SU-DHL-6 (cell line): ENCODE measurements at regions not wholly inside any gene's neighbourhood (a gene's known extent, or its start where the extent isn't known, plus 50 kb on each side); places are given as distances from the start of the nearest gene placed in this dataset.

ENCODE experiments used
- H2AFZ ChIP-seq: fragments of 200-600 bp; sonication (generic); 2 replicates; pipeline ENCODE4 v1.6.1; 2014; ENCODE audit warnings: low read depth, mild to moderate bottlenecking, moderate library complexity, mixed read lengths, antibody characterized with exemption, low read length; ENCODE audit not compliant: severe bottlenecking
- H3F3A ChIP-seq: fragments of 200-600 bp; shearing (Covaris generic); 2 replicates; pipeline ENCODE4 v1.6.0; 2016; ENCODE audit warnings: antibody characterized with exemption, mild to moderate bottlenecking; ENCODE audit not compliant: insufficient read depth
- H3K27ac ChIP-seq: fragments of 200-600 bp; sonication (generic); 2 replicates; pipeline ENCODE4 v1.5.1; 2016; ENCODE audit warnings: low read depth, mild to moderate bottlenecking, low read length, moderate library complexity, mixed read lengths
- H3K27me3 ChIP-seq: fragments of 200-600 bp; sonication (generic), shearing (Covaris generic); 2 replicates; pipeline ENCODE4 v1.6.0; 2014; ENCODE audit warnings: mild to moderate bottlenecking, low read length
- H3K36me3 ChIP-seq: fragments of 200-600 bp; sonication (generic); 2 replicates; pipeline ENCODE4 v1.6.1; 2014; ENCODE audit warnings: mild to moderate bottlenecking, low read length, mixed read lengths
- H3K4me2 ChIP-seq: fragments of 300-600, 200-600 bp; shearing (Covaris generic), sonication (generic); 2 replicates; pipeline ENCODE4 v1.6.0; 2014; ENCODE audit warnings: low read length, low read depth, mild to moderate bottlenecking; ENCODE audit not compliant: poor library complexity, severe bottlenecking
- H3K4me3 ChIP-seq: fragments of 200-600 bp; sonication (generic); 2 replicates; pipeline ENCODE4 v1.5.1; 2014; ENCODE audit warnings: antibody characterized with exemption, low read length, mild to moderate bottlenecking, mixed read lengths; ENCODE audit not compliant: insufficient read depth, poor library complexity, severe bottlenecking
- H3K79me2 ChIP-seq: fragments of 200-600 bp; sonication (generic); 2 replicates; pipeline ENCODE4 v1.6.1; 2014; ENCODE audit warnings: mild to moderate bottlenecking, low read length, moderate library complexity; ENCODE audit not compliant: insufficient read depth
- H3K9ac ChIP-seq: fragments of 200-600 bp; sonication (generic); 2 replicates; pipeline ENCODE4 v1.7.0; 2014; ENCODE audit warnings: mild to moderate bottlenecking, low read length
- H3K9me2 ChIP-seq: fragments of 200-600 bp; sonication (generic); replicated peaks from 2 replicates; pipeline ENCODE4 v1.6.1; 2014; ENCODE audit warnings: low read length; ENCODE audit not compliant: insufficient read depth
- H3K9me3 ChIP-seq: fragments of 200-600 bp; sonication (generic); 2 replicates; pipeline ENCODE4 v1.6.1; 2014; ENCODE audit warnings: low read length, mixed read lengths; ENCODE audit not compliant: insufficient read depth
- H4K20me1 ChIP-seq: fragments of 200-600 bp; sonication (generic); 2 replicates; pipeline ENCODE4 v1.6.1; 2014; ENCODE audit warnings: low read depth, mild to moderate bottlenecking, antibody characterized with exemption, low read length, moderate library complexity, mixed read lengths
- EZH2phosphoT487 ChIP-seq: fragments of 200-600 bp; sonication (generic), shearing (Covaris generic); conservative IDR thresholded peaks from 2 replicates; pipeline ENCODE4 v1.6.1; 2018; ENCODE audit warnings: mild to moderate bottlenecking, antibody characterized with exemption, low read length, moderate library complexity, mixed read lengths
- TF ChIP-seq, protein P1 (sequence below): fragments of 200-600 bp; sonication (generic); IDR thresholded peaks from one replicate; pipeline ENCODE4 v1.5.1; 2017; ENCODE audit warnings: antibody characterized with exemption, mild to moderate bottlenecking, low read length, moderate library complexity; ENCODE audit not compliant: insufficient read depth, poor library complexity, severe bottlenecking

DNA sequence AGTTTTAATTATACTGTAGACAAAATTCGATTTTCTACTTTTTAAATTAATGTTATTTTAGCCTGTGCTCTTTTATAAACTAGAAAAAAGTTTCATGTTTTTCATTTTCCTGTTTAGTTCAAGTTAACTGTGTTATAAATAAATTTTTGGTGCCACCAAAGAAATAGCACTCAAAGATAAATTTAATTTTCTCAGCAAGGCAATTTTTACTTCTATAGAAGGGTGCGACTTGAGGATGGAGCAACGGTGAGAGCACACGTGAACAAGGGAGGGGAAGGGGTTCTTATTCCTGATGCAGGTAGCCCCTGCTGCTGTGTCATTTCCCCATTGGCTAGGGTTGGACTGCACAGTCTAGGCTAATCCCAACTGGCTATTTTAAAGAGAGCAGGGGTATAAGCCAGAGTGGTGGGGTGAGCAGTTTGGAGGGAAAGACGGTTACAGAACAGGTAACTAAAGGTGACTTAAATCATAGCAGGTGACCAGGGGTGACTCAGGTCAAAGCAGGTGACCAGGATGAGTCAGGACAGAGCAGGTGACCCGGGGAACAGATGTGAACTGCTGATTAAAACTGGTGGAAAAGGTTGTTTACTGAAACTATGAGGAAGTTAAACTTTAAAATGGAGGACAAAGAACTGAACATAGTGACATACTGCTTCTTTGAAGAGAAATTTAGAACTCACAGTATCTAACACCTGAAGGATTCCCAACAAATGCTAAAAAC lies 104.6 kb upstream of the GPBP1 start:
- Histone ChIP-seq H3K4me2 (no peak overlapping the region), H2AFZ (no peak overlapping the region), H3K27ac (no peak overlapping the region), H4K20me1 (no peaks in the 10 kb centered on the region), H3K9me2 (no peaks in the 10 kb centered on the region), H3K79me2 (no peaks in the 10 kb centered on the region), H3K9ac (no peak overlapping the region), H3K27me3 (no peaks in the 10 kb centered on the region), H3K4me3 (no peak overlapping the region), H3F3A (no peaks in the 10 kb centered on the region), H3K9me3 (peaks cover 8% of the 10 kb centered on the region), H3K36me3 (peaks cover 3% of the 10 kb centered on the region; the same call in 1 of the 2 replicates)
- TF ChIP-seq EZH2phosphoT487: no peak
- TF ChIP-seq, protein P1, sequence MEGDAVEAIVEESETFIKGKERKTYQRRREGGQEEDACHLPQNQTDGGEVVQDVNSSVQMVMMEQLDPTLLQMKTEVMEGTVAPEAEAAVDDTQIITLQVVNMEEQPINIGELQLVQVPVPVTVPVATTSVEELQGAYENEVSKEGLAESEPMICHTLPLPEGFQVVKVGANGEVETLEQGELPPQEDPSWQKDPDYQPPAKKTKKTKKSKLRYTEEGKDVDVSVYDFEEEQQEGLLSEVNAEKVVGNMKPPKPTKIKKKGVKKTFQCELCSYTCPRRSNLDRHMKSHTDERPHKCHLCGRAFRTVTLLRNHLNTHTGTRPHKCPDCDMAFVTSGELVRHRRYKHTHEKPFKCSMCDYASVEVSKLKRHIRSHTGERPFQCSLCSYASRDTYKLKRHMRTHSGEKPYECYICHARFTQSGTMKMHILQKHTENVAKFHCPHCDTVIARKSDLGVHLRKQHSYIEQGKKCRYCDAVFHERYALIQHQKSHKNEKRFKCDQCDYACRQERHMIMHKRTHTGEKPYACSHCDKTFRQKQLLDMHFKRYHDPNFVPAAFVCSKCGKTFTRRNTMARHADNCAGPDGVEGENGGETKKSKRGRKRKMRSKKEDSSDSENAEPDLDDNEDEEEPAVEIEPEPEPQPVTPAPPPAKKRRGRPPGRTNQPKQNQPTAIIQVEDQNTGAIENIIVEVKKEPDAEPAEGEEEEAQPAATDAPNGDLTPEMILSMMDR: no peak

DNA sequence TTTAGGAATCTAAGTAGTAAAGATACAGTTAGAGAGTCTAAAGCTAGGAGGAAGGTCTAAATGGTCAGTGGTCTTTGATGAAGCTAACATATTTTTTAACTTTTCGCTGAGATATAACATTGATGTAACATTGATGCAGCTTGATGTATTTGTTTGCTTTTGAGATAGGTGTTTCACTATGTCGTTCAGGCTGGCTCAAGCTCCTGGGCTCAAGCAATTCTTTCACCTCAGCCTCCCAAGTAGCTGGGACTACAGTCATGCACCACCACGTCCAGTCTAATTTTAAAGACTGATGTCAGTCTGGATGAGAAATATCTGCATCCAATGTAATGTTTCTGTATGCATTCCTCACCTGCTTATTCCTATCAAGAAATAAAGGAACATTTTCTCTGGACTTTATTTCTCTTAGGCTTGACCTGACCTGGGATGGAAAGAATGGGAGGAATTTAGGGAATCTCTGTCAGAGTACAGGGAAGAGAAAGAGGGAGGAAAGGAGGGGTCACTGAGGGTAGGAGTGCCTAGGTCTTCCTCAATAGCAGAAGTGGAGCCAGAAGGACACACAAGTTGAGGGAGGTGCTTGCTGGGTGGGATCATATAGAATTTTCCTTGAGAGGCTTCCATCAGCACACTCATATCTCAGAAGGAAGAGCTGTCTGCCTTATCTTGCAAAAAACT lies 101.5 kb upstream of the GPBP1 start:
- Histone ChIP-seq H3K9ac (no peak overlapping the region), H3K4me3 (no peak overlapping the region), H2AFZ (no peak overlapping the region), H4K20me1 (no peaks in the 10 kb centered on the region), H3K27ac (no peak overlapping the region), H3K9me2 (no peaks in the 10 kb centered on the region), H3K4me2 (no peak overlapping the region), H3F3A (no peaks in the 10 kb centered on the region), H3K27me3 (no peaks in the 10 kb centered on the region), H3K79me2 (no peaks in the 10 kb centered on the region), H3K36me3 (peaks cover 3% of the 10 kb centered on the region; the same call in 1 of the 2 replicates), H3K9me3 (peaks cover 8% of the 10 kb centered on the region)
- TF ChIP-seq, protein P1: no peak
- TF ChIP-seq EZH2phosphoT487: no peak

DNA sequence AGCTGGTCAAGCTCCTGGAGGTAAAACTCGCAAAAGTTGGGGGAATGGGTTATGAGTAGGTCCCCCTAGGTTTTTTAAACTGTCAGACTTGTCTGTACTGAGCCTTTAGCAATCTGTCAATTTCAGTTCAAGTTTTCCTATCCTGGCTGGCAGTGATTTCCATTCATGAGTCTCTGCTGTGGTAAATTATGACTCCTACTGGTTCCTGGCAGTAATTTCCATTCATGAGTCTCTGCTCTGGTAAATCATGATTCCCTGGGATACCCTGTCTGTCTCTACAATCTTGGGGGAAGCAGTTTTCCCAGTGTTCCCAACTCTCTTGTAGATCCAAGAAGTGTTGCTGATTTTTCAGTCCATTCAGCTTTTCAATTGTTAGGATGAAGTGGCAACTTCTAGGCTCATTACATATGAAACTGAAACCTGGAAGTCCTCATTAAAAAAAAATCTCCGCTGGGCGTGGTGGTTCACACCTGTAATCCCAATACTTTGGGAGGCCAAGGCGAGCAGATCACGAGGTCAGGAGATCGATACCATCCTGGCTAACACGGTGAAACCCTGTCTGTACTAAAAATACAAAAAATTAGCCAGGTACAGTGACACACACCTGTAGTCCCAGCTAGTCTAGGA lies 91.3 kb upstream of the GPBP1 start:
- Histone ChIP-seq H3K9me2 (no peaks in the 10 kb centered on the region), H3K4me2 (no peak overlapping the region), H3K27ac (no peak overlapping the region), H3K36me3 (no peaks in the 10 kb centered on the region), H4K20me1 (no peaks in the 10 kb centered on the region), H3K9me3 (no peaks in the 10 kb centered on the region), H3K79me2 (no peaks in the 10 kb centered on the region), H3F3A (no peaks in the 10 kb centered on the region), H3K4me3 (no peak overlapping the region), H3K9ac (no peak overlapping the region), H3K27me3 (no peaks in the 10 kb centered on the region), H2AFZ (no peak overlapping the region)
- TF ChIP-seq, protein P1: no peak
- TF ChIP-seq EZH2phosphoT487: no peak
